HG02610 (cell line): ENCODE measurements at regions not wholly inside any gene's neighbourhood (a gene's known extent, or its start where the extent isn't known, plus 50 kb on each side); places are given as distances from the start of the nearest gene placed in this dataset.

Source experiments
- ATAC-seq: cut with Tn5 transposase; IDR thresholded peaks from one replicate; pipeline ENCODE4 v1.9.1; 2021; ENCODE audit warnings: mild to moderate bottlenecking, moderate library complexity; ENCODE audit not compliant: unreplicated experiment

DNA sequence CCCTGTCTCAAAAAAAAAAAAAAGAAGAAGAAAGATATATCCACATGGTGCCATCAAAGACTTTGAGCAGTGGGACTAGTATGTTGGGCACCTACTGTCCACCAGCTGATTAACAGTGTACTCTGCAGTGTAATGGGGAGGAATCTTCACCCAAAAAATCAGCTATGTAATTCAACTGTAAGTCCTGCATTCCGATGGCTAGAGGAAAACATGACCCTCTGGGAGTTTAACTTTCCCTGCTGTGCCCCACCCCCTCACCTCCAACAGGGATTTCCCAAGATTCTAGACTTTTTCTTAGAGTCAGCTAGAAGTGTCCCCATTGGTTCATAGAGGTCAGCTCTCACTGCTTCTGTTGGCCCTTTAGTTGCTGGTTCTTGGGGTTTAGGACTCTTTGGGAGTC, 221.2 kb upstream of the CLINT1 start:
- no peak for ATAC-seq

- no peak for ATAC-seq
These were observed 220.2 kb upstream of the CLINT1 start for GRCh38 chr5:158079097-158079496.

DNA sequence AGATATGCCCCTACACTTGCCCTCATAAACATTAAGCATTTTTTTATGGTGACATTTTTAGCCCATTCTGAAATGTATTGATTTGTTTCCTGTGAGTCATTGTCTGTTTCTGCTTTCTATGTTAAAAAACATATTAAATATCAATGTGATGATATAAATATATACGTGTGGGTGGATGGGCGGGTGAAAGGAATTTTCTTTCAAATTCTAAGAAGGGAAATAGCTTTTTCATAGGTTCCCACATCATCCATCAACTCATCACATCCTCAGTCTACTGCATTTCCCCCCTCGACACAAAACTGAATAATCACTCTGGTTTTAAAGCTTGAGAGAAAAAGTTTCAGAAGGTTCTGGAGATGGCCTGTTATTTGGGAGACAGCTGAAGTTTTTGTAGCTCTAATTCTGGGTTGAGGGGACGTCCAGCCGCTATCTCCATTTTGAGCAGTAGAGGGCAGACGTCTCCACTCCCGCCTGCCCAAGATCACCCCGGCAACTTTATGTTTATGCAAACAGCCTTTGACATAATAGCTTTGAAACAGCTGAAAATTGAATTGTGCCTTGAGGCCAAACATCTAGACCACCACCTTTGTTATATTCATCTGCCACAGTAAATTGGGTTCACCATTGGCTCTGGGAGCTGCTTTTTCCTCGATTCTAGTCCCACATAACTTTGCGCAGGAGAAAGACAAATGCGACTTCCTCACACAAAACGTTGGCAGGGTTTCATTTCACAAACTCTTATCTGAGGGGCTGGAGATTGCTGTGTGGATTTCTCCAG, 216.2 kb upstream of the CLINT1 start:
- ATAC-seq: peak; percentile 87

- ATAC-seq: no peak
These were observed 215.6 kb upstream of the CLINT1 start for GRCh38 chr5:158074597-158074991.

- ATAC-seq: no peak
These were observed 211.9 kb upstream of the CLINT1 start for GRCh38 chr5:158070859-158071258.

GRCh38 chr5:158069838-158070237, 210.9 kb upstream of the CLINT1 start:
- ATAC-seq: no peak

DNA sequence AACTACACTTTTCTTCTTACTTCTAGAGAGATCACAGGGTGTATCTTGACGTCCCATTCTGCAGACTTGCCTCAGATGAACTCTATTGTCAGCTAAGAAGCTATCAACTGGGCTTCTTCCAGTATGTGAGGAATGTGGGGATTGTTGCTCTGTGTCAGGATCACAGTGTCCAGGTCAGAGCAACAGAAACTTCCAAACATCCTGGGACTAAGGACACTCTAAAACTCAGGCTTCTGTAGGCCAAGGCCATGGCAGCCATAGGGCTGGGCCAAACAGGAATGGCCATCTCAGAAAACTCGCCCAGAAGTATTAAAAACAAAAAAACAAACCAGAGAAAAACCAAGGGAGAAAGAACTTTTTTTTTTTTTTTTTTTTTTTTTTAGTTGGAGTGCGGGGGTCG, 210.0 kb upstream of the CLINT1 start:
- ATAC-seq: no peak

DNA sequence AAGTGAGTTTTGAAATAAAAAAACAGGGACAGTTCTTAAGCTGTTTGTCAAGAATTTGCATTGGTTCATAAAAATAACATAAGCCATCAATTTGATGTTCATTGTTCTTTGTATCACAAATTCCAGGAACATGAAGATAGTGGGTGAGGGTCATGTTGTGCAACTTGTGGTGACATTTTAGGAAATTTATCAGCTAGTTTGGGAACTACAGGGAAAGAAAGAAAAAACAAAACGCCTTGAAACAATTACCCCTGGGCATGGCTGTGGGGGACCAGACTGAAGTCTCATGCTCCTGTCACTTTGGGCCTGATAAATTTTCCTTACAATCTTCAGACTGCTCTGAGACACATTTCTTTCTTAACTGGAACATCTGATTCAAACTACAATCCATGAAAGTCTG, 207.1 kb upstream of the CLINT1 start:
- ATAC-seq: no peak

DNA sequence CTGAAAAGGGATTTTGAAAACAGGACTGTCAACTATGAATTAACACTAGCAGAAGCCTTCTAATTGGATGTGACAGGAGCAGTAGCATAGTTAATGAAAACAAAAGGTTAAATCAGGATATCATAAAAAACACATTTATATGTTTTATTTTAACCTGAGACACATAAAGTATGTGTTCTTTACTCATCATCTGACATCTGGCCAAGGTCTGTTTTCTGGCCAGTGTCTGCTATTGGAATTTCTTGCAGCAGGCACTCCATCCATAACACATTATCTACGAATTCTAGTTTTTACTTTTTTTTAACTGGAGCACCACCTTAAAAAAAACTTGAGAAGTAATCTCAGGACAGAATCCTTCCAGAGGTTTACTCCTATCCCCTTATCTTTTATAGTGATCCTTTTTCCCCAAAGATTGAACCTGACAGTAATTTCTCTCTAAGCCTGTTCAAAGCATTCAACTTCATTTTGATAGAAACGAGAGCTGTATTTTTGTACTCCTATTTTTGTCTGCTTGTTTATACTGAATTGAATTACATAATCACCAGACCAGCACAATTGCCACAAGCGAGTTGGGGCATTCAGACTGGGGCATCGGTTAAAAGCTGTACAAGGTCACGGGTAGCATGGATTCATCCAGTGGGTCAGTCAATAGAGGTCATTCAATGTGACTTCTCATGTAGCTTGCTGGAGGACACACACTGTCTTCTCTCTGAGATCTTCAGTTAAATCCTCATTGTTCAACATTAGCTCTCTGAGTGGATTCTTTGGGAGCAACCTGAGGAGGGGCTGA, 205.6 kb upstream of the CLINT1 start:
- ATAC-seq: no peak

GRCh38 chr5:158063052-158063451, 204.1 kb upstream of the CLINT1 start:
- ATAC-seq: no peak

DNA sequence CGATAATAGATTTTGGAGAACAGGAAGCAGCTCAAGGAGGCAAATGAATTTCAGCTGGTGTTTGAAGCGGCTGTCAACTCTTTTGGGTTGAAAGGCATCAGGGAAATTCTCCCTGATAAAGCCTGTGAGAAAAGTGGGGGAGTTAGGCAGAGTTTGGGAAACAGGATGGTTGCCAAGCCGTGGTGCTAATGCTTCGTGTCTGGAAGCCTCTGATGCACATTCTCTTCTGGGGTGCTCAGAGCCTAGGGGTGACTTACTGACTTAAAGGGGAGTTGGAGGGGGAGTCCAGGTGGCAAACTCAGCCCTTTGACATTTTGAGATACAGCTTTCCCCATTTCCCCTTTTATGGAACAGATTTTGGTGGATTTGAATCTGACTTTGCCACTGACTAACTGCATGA, 202.5 kb upstream of the CLINT1 start:
- ATAC-seq: no peak

- ATAC-seq: no peak
These were observed 201.3 kb upstream of the CLINT1 start for GRCh38 chr5:158060212-158060611.

DNA sequence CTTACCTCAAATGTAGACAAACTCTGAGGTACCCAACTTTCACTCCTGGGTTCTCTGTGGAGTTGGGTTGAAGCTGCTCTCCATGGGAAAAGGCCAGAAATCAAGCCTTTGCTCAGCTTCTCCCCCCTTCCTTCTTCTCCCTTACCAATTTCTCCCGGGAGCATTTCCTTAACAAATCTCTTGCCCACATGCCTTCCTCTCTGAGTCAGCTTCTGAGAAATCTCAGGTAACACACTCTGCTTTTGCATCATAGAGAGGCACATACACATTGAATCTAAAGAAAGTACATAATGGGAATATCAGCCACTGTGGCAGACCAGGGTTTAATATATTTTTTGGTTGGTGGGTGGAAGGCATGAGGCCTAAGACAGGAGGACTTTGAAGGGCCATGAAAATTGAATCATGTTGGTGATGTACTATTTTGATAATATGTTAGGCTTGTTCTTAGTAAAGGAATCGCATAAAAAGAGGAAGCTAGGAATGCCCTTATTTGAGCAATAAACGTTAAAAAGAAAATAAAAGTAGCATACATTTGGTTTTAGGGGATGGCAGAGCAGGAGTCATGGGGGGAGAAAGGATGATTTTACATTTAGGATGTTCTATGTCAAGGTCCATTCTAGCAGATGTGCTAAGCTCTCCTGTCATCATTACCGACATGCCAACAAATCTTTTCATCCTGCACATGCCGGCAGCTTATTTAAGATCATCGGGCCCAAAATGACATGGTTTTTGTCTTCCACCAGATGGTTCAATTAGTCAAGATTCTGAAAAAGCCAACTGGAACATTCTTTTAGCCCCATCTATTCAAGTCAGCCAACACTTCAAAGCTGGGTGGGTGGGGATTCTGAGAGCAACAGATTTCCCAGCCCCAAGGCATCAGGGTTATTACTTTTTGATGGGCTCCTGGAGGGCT, 199.5 kb upstream of the CLINT1 start:
- ATAC-seq: no peak

DNA sequence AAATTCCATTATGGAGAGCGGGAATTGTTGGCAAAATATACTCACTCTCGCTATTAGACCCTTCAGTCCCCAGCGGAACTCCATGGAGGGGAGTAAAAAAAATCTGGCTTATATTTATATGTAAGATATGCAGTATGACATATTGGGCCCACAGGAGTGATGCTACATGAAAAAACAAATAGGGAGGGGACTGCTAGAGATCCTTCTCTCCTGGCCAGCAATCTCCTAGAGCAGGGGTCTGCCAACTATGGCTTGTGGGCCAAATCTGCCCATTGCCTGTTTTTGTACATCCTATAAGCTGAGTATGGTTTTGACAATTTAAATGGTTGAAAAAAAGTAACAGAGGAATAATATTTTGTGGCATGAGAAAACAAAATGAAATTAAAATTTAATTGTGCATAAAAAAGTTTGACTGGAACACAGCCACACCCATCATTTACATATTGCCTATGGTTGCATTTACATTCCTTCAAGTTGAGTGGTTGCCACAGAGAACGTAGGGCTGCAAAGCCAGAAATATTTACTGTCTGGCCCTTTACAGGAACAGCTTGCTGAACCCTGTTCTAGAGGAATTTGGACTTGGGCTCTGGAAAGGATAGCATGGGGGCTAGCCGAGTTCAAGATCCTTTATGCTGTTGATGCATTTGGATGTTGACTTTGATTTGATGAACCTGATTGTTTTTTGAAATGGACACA, 197.3 kb upstream of the CLINT1 start:
- ATAC-seq: no peak

GRCh38 chr5:158055111-158055501, 196.2 kb upstream of the CLINT1 start:
- ATAC-seq: no peak

DNA sequence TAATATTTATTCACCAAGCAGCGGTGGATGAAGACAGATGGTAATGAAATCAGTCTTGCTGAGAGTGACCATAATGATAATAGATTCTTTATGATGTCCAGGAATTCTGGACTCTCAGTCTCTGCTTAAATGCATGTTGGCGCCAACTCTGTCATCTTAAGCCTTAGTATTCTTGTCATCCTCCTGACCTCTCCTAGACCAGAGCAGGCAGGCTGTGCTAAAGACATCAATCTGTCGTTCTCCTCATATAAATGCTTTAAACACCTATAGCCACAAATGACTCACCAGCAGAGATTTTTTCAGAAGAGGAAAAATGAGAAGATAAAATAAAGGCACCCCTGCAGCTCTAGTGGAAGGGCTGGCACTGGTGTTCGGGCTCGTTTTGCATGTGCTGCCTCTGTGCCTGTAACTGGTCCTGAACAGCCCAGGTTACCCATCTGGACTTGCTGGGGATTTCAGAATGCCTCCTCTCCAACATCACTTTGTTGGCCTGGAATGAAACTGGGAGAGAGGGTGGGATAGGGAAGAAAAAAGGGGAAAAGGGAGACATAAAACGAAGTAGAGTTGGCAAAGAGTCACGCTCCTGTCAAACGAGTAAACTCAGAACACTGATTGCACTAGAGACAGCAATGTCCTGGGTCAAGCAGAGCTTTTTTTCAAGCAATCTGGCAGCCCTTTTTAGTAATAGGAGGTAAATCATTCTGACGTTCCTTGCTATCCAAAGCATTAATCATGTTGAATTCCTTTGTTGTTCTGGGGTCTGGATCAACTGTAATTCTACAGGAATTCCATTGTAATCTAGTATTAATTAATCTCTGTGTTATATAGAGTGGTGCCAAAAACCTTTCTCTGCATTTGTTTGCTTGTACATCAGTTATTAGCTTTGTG, 195.5 kb upstream of the CLINT1 start:
- no peak for ATAC-seq

GRCh38 chr5:158051036-158051435, 192.1 kb upstream of the CLINT1 start:
- no peak for ATAC-seq

- ATAC-seq: no peak
These were observed 191.5 kb upstream of the CLINT1 start for GRCh38 chr5:158050421-158050820.

- no peak for ATAC-seq
These were observed 190.5 kb upstream of the CLINT1 start for GRCh38 chr5:158049459-158049858.

DNA sequence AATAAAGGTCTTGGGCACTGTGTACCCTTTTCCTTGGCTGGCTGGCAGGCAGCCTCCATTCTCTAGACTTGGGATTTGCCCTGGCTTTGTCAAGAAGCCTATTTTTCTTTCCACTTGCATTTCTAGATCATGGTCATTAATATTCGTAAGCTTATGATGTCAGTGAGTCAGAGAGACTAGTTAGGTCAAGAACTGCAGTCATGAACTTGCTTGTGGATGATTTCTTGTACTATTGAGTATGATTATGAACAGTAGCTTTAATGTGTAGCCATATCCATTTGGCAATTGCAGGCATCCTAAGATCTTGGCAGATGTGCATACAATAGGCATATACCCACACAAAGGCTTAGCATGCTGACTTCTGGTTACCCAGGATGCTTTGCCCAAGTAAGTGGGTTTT, 186.8 kb upstream of the CLINT1 start:
- no peak for ATAC-seq
